AG09319 (cell line): ENCODE measurements at regions not wholly inside any gene's neighbourhood (a gene's known extent, or its start where the extent isn't known, plus 50 kb on each side); places are given as distances from the start of the nearest gene placed in this dataset.

Source experiments
- DNase-seq: peaks from one replicate; pipeline ENCODE4 v3.0.0-alpha.2; 2010; ENCODE audit warnings: low read depth; ENCODE audit errors: extremely low read depth
- TF ChIP-seq, protein P1 (sequence below): IDR thresholded peaks from 2 replicates; pipeline ENCODE4 v1.5.1; 2011; ENCODE audit warnings: low read depth, mild to moderate bottlenecking, inconsistent platforms, low read length, moderate library complexity

DNA sequence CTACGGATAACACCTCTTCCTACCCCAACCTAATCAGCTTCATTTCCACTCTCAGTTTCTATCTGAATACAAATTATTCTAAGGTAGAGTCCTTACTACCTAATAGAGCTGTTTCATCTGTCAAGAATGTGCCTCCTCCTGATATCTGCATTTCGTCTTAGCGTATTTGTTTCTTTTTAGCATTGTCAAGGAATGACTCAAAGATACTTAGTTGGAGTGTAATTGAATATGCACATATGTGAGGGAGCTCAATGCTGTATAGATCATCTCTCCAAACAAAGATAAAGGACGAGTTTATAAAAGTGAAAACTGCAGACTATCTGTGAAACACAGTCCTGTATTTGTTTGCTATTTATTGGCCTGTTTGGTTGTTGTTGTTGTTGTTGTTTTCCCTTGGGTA, 2059.4 kb upstream of the CELF4 start:
- TF ChIP-seq, protein P1, sequence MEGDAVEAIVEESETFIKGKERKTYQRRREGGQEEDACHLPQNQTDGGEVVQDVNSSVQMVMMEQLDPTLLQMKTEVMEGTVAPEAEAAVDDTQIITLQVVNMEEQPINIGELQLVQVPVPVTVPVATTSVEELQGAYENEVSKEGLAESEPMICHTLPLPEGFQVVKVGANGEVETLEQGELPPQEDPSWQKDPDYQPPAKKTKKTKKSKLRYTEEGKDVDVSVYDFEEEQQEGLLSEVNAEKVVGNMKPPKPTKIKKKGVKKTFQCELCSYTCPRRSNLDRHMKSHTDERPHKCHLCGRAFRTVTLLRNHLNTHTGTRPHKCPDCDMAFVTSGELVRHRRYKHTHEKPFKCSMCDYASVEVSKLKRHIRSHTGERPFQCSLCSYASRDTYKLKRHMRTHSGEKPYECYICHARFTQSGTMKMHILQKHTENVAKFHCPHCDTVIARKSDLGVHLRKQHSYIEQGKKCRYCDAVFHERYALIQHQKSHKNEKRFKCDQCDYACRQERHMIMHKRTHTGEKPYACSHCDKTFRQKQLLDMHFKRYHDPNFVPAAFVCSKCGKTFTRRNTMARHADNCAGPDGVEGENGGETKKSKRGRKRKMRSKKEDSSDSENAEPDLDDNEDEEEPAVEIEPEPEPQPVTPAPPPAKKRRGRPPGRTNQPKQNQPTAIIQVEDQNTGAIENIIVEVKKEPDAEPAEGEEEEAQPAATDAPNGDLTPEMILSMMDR = no peak
- DNase-seq = no peak

DNA sequence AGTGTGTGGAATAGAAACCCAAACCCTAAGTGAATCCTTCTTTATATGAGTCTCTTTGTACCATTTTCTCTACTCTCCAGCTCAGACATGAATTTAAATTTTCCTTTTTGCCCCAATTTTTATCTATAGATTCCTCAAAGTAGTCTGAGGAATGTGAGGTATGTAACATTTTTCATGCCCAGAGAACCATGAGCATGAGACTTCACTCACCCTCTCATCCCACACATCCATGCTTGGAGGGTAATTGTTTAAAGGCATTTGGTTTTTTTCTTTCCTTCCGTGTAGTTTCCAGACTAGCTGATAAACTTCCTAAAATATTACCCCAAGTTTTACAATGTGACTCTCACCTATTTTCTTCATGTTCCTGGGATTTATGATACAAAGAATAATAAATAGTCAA, 2056.8 kb upstream of the CELF4 start:
- TF ChIP-seq, protein P1 = no peak
- no peak for DNase-seq

DNA sequence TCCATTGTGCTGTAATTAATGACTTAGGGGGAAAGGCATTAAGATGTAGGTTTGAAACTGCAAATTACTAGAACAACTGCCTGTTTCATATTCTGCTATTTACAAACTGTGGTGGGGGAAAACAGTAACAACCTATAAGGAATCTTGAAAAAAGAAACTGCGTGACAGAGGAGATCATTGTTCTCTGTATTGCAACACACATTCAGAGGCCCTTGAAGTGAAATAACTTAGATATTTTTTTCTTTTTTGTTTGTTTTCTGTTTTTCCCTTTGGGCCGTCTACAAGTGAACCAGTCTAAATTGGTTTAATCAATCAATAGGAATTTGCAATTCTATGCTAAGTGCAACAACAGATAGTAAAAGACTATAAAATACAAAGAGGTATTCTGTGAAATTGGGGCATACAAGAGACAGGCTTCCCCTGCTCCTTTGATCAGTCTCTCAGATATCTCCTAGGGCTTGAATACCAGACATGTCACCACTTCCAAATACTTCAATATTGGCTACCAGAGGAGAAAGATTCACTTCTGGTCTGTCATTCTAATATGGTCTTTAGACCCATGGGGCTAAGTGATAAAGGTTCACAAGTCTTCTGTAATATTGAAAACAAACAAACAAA, 2055.1 kb upstream of the CELF4 start:
- DNase-seq = no peak
- TF ChIP-seq, protein P1 = no peak

DNA sequence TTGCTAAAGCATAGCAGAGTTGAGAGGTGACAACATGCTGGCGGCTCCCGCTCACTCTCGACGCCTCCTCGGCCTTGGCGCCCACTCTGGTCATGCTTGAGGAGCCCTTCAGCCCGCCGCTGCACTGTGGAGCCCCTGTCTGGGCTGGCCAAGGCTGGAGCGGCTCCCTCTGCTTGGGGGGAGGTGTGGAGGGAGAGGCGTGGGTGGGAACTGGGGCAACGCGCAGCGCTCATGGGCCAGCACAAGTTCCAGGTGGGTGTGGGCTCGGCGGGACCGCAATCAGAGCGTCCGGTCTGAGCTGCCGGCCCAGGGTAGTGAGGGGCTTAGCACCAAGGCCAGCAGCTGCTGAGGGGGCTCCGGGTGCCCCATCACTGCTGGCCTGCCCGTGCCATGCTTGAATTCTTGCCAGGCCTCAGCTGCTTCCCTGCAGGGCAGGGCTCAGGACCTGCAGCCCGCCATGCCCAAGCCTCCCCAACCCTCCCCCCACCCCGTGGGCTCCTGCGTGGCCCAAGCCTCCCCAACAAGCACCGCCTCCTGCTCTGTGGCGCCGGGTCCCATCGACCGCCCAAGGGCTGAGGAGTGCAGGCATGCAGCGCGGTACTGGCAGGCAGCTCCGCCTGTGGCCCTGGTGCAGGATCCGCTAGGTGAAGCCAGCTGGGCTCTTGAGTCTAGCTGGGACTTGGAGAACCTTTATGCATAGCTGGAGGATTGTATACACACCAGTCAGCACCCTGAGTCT, 2052.8 kb upstream of the CELF4 start:
- TF ChIP-seq, protein P1 = no peak
- DNase-seq = no peak

DNA sequence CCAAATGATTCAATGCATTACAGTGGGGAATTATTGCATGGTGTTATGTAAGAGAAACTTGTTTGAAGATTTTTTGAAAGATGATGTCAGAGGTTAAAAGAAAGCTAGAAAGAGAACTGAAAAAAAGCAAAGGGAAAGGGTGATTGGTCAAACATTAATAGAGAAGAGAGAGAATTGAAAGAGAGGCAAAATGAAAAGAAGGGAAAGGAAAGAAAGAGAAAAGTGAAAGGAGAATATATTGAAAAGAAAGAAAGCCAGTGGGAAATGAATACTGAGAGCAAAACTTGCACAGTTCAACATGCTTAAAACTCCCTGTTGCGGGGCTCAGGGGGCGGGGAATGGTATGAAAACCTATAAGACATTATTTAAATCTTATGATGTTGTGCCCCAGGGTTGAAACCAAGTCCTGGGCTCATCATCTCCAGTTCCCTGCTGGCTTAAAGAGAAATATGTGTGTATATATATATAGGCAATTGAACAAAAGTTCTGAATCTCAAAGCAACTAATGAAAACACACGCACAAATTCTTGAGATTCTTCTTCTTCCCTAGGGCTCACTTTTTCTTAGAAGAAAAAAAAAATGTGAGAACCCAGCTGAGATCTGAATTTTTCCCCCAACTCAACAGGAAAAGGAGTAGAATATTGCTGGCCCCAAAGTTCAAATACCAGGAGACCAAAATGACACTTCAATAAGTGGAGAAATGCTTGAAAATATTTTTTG, 2045.9 kb upstream of the CELF4 start:
- no peak for DNase-seq
- TF ChIP-seq, protein P1 = no peak

DNA sequence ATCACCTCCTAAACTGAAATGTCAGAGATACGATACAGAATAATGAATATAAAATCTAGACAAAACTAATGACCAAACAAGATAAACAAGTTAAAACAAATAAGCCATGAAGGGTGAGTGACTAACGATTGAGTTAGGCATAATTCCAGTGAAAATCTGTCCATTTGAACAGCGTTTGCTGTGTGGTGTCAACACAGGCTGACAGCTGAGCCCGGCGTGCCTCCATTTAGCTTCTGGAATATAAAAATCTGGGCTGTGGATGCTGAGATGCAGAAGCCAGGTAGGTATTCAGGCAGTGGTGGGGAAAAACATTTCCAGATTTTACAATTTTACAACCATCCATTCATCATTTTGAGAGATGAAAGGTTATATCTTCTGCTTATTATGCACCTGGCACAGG, 2041.4 kb upstream of the CELF4 start:
- no peak for DNase-seq
- TF ChIP-seq, protein P1 = no peak

DNA sequence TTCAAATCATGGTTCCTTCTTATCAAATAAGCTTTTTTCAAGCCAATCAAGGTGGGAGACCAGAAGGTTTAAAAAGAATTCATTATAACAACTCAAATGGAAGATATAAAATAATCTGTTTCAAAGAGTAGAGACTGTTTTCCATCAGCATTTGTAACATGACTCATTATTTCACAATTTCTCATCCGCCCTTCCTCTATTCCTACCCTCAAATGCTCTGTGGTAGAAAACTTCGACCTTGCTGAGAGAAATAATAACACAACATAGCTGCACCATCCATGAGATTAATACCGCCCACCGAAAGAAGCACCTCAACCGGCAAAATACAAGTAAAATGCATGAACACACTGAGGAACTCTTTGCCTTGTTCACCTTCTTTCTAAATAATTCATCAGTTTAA, 2039.2 kb upstream of the CELF4 start:
- TF ChIP-seq, protein P1 = no peak
- no peak for DNase-seq
